COLO829 (cell line): ENCODE measurements at regions not wholly inside any gene's neighbourhood (a gene's known extent, or its start where the extent isn't known, plus 50 kb on each side); places are given as distances from the start of the nearest gene placed in this dataset.

Experiments used
- DNase-seq: peaks from one replicate; pipeline ENCODE4 v3.0.0; 2012; ENCODE audit warnings: low spot score

DNA sequence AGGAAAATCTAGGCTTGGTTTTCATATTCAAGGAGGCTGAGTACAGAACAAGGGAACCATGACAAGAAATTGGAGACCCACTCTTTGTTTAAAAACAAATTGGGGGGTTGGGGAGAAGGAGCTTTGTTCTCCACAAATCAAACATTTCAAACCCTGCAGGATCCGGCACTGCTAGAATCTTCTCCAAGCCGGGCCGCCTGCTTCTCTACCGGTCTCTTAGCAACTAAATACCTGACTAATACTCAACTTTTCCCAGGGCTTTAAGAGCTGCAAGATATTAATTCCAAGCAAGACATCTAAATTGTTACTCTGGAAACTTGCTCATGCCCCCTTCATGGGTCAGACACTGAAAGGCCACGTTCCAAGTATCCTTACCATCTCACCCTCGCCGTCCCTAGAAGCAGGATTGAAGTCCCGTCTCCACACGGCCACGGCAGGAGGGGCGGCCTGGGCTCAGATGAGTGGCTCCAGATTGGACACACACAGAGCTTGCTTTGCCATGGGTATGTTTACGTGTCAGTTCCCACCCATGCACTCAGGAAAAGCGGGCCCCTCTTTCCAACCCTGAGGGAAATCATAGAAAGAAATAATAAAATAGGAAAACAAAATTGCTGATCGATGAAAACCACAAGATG, 126.4 kb upstream of the CDH4 start:
- DNase-seq = no peak

- DNase-seq = no peak
These were observed 125.5 kb upstream of the CDH4 start for GRCh38 chr20:61126369-61127195.

DNA sequence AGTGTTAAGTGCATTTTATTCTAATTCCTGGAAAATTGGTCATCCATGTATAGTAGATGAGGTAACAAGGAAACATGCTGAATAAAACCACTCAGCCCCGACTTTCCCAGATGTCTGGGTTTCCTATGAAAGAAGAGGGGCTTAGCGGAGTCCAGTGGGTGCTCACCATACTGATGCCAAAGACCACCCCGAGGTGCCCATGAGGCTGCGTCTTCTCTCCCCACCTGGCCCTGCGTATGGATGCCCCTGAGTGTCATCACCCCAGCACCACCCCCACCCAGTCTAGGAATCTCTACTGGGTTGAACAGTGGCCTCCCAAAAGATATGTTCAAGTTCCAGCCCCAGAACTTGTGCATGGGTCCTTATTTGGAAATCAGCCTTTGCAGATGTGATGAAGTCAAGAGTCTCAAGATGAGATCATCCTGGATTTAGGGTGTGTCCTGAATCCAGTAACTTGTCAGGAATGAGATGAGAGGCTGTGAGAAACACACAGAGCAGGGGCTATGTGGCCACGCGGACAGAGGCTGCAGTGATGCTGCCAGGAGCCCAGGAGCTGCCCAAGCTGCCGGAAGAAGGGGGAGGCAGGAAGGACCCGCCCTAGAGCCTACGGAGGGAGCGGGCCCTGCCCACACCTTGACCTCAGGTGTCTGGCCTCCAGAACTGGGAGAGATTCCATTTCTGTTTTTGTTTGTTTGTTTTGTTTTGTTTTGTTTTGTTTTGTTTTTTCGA, 124.6 kb upstream of the CDH4 start:
- no peak for DNase-seq

- DNase-seq = no peak
These were observed 123.3 kb upstream of the CDH4 start for GRCh38 chr20:61128701-61129269.

DNA sequence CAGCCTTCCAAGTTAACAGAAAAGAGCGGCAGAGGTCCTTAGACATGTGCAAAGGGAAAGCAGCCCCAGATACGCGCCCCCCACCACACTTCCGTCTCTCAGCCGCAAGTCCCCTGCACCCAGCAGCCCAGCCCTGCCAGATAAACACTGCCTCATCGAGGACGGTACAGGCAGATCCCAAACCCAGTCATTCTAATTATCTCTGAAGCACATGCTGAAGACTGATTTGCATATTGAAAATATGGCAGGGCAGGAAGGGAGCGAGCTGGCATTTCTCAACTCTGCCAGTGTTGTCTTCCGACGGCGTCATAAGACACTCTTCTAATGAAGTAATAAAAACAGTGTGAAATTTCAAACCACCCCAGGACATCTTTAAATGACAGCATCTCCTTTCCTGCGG, 122.8 kb upstream of the CDH4 start:
- DNase-seq = no peak

DNA sequence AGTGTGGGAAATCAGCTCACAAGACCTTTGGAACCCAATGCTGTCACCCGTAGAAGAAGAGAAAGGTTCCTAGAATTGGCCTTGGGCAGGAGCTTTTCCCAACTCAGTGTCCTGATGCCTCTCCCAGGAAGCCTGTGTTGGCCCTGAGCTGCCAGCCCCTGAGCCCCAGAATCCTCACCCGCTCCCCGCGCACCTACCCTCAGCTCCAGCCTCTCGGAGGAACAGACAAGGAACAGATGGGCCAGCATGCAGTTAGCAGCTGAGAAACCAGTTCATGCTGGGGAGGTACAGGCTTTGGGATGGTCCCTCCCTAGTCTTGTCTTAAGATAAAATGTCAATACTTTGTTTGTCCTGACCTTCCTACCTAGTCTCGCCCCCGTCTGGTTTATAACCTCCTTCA, 121.9 kb upstream of the CDH4 start:
- DNase-seq = no peak

DNA sequence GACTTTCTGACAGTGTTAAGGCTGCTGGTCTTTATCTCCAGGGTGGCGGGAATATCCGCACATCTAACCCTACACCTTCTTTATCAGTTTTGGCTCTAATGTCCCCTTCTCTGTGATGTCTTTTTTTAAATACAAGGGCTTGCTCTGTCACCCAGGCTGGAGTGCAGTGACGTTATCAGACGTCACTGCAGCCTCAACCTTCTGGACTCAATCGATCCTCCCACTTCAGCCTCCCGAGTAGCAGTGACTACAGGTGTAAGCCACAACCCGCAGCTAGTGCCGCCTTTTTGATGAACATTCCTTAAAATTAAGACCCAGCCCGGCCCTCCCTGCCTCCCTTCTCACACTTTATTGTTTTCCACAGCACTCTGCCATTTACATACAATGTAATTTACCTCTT, 120.1 kb upstream of the CDH4 start:
- DNase-seq = no peak

DNA sequence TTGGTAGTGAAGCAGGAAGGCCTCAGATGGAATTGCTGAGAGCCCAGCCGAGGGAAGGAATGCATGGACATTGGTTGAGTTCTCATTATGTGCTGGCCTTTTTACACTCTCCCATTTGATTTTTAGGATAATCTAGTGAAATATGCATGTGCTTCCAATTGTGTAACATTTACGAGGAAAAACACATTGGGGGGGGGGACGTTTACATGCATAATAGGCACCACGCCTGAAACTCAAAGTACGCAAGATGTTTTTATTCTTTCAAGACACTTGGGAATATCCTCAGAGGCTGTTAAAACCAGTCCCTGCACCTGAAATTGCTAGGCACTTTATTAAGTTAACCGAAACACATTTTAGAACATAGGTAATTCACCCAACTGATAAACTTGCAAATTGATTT, 118.5 kb upstream of the CDH4 start:
- DNase-seq = no peak

DNA sequence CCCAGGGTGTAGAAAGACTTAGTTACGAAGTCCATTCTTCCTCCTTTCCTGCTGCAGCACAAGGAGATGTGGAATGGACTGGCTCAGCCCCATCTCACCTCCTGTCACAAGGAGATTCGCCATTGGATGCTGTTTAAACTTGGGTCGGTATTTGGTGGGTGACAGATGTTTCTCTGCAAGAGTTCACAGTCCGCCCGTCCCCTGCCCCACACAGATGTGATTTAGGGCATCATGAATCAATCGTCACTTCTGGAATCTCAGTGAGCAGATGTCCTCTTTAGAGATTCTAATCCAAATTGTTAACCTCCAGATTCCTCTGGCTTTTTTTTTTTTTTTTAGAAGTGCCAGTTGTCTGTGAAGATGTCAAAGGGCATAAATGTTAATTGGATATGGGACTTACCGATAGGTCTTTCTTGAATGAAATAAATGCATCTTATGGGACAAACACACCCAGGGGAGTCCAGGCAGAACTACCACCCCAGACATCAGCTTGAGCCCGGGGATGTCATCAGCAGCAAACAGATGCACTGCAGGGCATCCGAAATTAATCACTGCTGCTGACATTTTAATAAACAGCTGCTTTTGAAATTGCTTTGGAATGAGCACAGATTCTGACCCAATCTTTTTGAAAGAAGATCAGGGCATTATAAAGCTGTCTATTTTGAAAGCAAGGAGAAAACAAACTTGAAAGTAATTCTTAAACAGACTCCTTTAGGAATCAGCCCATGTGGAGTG, 117.6 kb upstream of the CDH4 start:
- no peak for DNase-seq

- DNase-seq = no peak
These were observed 116.8 kb upstream of the CDH4 start for GRCh38 chr20:61135266-61135665.

GRCh38 chr20:61135968-61136367, 116.1 kb upstream of the CDH4 start:
- DNase-seq = no peak

DNA sequence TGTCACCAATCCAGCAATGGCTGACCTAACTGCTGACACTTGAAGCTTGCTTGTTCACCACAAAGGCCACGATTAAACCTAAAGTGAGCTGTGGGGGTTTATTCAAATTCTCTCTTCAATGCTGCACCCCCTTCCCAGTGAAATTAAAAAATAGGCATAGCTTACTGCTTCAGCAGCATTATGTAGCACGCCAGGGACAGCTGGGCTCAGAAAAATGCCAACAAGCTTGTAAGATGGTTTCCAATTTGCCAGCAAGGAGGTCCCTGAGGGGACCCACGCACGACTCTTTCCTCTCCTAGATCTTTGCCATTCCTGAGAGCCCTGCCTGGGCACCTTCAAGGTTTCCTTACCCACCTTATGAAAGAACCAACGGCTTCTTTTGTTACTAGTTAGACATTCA, 113.5 kb upstream of the CDH4 start:
- DNase-seq = no peak

- no peak for DNase-seq
These were observed 113.0 kb upstream of the CDH4 start for GRCh38 chr20:61139031-61139430.

- DNase-seq = no peak
These were observed 111.5 kb upstream of the CDH4 start for GRCh38 chr20:61140576-61140975.

DNA sequence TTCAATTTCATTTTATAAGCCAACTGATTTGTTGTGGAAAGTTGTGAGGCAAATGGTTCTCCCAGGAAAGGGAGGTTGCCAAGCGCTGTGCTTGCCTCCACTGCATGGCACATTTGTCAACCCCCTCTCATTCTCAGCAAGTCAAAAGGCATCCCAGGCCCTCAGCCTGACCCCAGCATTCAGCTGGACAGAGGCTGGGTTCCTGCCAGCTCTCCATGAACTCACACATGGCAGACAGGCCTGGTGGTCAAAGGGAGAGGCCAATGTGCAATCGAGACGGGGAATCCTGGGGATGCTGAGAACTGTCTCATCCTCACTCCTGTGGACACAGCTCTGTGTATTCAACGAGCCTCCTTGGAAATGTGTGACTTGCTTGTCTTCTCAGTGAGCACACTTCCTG, 106.0 kb upstream of the CDH4 start:
- DNase-seq = no peak

DNA sequence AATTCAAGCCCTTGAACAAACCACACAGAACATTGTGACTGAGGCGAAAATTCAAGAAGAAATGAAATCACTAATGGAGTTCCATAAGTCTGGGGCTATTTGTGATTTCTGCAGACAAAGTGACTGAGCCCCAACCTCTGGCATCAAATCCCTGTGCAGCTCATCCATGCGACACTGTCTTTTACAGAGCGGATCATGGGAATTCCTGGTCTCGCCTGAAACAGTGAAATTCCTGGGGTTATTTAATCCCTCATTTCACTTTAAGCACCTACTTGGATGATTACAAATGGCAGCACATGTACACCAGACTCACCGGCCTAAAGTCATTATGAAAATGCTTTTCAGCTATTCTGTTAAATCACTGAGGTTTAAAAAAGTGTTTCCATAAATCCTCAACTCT, 102.4 kb upstream of the CDH4 start:
- DNase-seq = no peak

DNA sequence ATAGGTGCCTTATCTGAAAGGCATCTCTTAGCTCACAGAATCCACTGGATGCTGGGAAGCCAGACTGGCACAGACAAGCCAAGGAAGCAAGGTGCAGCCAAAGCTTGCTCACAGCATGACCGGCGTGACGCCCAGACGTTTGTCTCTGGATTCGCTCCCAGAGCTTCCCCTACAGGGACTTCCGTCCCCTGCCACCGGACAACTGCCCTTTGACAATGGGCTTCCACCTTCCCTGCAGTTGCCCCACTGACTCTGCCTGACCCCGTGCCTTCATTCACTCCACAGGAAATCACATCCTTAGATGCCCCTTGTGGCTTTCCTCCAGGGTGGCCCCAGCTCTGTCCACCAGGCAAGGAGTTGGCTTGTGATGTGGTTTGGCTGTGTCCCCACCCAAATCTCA, 94.8 kb upstream of the CDH4 start:
- DNase-seq = no peak

DNA sequence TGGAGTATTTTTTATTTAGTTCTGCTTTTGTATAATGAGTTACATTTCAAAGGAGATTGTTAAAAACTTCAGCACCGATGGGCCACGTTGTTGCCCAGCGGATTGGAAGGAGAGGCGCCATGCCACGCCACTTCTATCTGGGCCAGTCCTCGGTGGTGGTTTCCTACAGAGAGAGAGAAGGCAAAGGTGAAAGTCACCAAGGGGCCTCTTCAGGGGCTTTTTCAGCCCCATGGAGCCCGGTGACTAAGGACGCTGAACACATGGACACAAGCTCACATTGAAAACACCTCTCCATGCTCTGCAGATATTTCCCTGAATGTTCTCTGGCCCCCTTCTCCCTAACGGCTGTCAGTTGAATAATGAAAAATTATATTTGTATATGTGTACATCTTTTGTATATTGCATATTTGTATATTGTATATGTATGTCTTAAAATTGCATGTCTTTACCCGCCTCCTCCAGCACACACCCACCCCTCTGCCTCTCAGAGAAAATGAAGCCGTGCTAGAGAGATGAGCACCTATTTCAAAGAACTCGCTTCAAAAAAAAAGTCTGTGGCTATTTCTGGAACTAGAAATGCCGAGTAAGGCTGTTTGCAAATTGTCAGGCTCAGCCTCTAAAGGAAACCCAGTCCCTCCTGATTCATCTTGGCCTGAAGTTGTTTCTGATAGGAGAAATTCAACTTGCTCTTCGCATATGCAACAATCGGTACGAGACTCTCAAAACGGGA, 91.9 kb upstream of the CDH4 start:
- DNase-seq = no peak

- no peak for DNase-seq
These were observed 90.2 kb upstream of the CDH4 start for GRCh38 chr20:61161726-61162390.

DNA sequence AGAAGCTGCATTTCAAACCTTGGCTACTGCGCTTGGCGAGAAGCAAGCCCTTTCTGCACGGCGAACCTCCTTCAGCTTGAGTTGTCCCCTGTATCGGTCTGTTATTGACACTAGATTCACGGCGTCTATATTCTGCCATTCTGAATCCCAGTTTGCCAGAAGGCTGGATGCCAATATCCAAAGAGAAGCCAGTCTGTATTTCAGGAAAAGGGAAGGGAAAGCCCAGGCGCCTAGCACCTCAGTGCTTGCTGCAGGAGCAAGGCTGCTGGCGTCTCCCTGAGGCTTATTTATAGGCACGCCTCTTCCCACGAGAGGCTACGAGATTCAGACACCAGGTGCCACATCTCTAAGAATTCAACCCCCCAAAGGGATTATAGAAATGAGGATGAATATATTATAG, 89.6 kb upstream of the CDH4 start:
- no peak for DNase-seq

DNA sequence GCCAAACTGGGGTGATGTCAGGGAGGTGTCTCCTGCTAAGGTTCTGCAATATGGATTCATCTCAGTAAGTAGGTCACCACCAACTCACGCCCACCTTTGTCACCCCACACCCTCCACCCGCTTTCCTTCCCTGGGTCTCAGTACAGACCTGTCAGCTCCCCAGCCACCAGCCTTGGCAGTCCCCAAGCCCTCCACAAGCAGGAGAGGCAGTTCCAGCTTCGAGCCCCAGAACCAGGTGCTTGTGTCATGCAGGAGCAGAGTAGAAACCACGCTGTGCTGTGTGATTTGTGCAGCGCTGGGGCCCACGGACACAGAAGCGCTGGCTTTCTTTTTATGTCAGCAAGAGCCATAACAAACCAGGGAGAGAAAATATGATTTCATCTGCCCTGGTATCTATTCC, 89.0 kb upstream of the CDH4 start:
- no peak for DNase-seq
